Bronchial epithelial cell (primary cell): ENCODE measurements at regions not wholly inside any gene's neighbourhood (a gene's known extent, or its start where the extent isn't known, plus 50 kb on each side); places are given as distances from the start of the nearest gene placed in this dataset.

ENCODE experiments used
- DNase-seq: peaks from one replicate; pipeline ENCODE4 v3.0.0-alpha.2; 2010; ENCODE audit warnings: low read depth
- FAIRE-seq: peaks from 2 replicates; lab custom pipeline; 2011; peaks lifted over from hg19 to GRCh38; lab: Jason Lieb, UNC
- H3K27me3 ChIP-seq: 2 replicates; pipeline ENCODE4 v1.5.1; 2011; ENCODE audit warnings: low read length; ENCODE audit not compliant: control insufficient read depth, insufficient read depth
- H3K36me3 ChIP-seq: 2 replicates; pipeline ENCODE4 v1.5.1; 2011; ENCODE audit warnings: low read length; ENCODE audit not compliant: control insufficient read depth, insufficient read depth
- H3K4me3 ChIP-seq: 2 replicates; pipeline ENCODE4 v1.5.1; 2011; ENCODE audit warnings: mild to moderate bottlenecking, low read depth, low read length, control low read depth
- CTCF ChIP-seq: IDR thresholded peaks from 2 replicates; pipeline ENCODE4 v1.5.1; 2011; ENCODE audit warnings: mild to moderate bottlenecking, moderate library complexity, low read length, control low read depth, inconsistent platforms; ENCODE audit not compliant: insufficient read depth, severe bottlenecking

- TF ChIP-seq CTCF: no peak
- Histone ChIP-seq H3K27me3 (no peaks in the 10 kb centered on the region), H3K4me3 (no peak overlapping the region), H3K36me3 (no peaks in the 10 kb centered on the region)
- no peak for DNase-seq
- no peak for FAIRE-seq
Measured at GRCh38 chr9:19927560-19927959, 138.7 kb upstream of the SLC24A2 start.

GRCh38 chr9:19926774-19927173 is 137.9 kb upstream of the SLC24A2 start:
- FAIRE-seq: no peak
- TF ChIP-seq CTCF: no peak

GRCh38 chr9:19925674-19926503 is 137.1 kb upstream of the SLC24A2 start:
- peak; percentile 99 for FAIRE-seq
- no peaks in the 10 kb centered on the region for H3K36me3 ChIP-seq
- H3K4me3 ChIP-seq: peak overlapping the region; percentile 6

More at GRCh38 chr9:19926774-19927173, 137.9 kb upstream of the SLC24A2 start:
- no peak for DNase-seq
- no peaks in the 10 kb centered on the region for H3K36me3 ChIP-seq
- H3K4me3 ChIP-seq: no peak overlapping the region
- H3K27me3 ChIP-seq: no peaks in the 10 kb centered on the region

GRCh38 chr9:19924080-19924479 is 135.2 kb upstream of the SLC24A2 start:
- FAIRE-seq: peak; percentile 93
- peak; percentile 43 for DNase-seq
- no peaks in the 10 kb centered on the region for H3K27me3 ChIP-seq
- no peak overlapping the region for H3K4me3 ChIP-seq
- no peak for TF ChIP-seq CTCF
- no peaks in the 10 kb centered on the region for H3K36me3 ChIP-seq

More at GRCh38 chr9:19925674-19926503, 137.1 kb upstream of the SLC24A2 start:
- DNase-seq: peak; percentile 88
- peak; percentile 99 for TF ChIP-seq CTCF
- H3K27me3 ChIP-seq: no peaks in the 10 kb centered on the region

- H3K27me3 ChIP-seq: no peaks in the 10 kb centered on the region
- peak; percentile 63 for TF ChIP-seq CTCF
- no peaks in the 10 kb centered on the region for H3K36me3 ChIP-seq
- FAIRE-seq: no peak
- DNase-seq: peak; percentile 51
- H3K4me3 ChIP-seq: no peak overlapping the region
Measured at GRCh38 chr9:19922476-19923118, 133.8 kb upstream of the SLC24A2 start.
